C4-2B (cell line): ENCODE measurements at regions not wholly inside any gene's neighbourhood (a gene's known extent, or its start where the extent isn't known, plus 50 kb on each side); places are given as distances from the start of the nearest gene placed in this dataset.

Experiments
- H3K27ac ChIP-seq: fragments of 450-650 bp; 2 replicates; pipeline ENCODE4 v1.5.1; 2017
- ZFX ChIP-seq: fragments of 450-650 bp; IDR thresholded peaks from 2 replicates; pipeline ENCODE4 v1.6.1; 2017
- TF ChIP-seq, protein P1 (sequence below): fragments of 450-650 bp; conservative IDR thresholded peaks from 2 replicates; pipeline ENCODE4 v1.5.1; 2017; ENCODE audit warnings: mild to moderate bottlenecking

DNA sequence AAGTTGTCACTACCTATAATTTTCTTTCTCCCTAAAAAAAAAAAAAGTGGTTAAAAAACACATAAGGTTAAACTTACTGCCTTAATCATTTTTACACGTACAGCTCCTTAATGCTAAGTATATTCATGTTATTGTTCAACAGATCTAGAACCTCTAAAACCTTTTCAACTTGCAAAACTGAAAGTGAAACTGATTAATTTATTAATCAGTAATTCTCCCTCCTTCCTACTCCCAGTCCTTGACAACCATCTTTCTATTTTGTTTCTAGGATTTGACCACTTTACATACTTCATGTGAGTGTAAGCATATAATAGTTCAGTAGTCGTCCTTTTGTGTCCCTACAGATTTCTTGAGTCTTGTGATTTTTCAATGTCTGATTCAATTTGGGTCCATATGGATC, 251.4 kb upstream of the KIF2B start:
- no peak for TF ChIP-seq ZFX
- TF ChIP-seq, protein P1, sequence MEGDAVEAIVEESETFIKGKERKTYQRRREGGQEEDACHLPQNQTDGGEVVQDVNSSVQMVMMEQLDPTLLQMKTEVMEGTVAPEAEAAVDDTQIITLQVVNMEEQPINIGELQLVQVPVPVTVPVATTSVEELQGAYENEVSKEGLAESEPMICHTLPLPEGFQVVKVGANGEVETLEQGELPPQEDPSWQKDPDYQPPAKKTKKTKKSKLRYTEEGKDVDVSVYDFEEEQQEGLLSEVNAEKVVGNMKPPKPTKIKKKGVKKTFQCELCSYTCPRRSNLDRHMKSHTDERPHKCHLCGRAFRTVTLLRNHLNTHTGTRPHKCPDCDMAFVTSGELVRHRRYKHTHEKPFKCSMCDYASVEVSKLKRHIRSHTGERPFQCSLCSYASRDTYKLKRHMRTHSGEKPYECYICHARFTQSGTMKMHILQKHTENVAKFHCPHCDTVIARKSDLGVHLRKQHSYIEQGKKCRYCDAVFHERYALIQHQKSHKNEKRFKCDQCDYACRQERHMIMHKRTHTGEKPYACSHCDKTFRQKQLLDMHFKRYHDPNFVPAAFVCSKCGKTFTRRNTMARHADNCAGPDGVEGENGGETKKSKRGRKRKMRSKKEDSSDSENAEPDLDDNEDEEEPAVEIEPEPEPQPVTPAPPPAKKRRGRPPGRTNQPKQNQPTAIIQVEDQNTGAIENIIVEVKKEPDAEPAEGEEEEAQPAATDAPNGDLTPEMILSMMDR: no peak
- H3K27ac ChIP-seq: no peak overlapping the region

DNA sequence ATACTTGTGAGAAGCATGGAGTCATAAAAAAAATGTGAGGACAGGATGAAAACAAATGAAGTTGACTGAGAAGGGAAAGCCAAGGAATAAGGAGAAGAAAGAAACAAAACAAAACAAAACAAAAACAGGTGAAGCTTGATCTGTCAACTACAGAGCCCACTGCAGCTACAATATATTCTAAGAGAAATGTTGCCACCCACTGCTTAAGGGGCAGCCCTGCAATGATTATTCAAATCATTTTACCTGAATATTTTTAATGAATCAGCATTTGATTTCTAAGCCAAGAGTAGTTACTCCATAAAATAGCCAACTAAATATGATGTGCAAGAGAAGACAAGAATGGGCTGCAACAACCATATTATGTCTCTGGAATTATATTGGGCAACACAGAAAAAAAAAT, 252.0 kb upstream of the KIF2B start:
- H3K27ac ChIP-seq: no peak overlapping the region
- TF ChIP-seq, protein P1: no peak
- no peak for TF ChIP-seq ZFX

DNA sequence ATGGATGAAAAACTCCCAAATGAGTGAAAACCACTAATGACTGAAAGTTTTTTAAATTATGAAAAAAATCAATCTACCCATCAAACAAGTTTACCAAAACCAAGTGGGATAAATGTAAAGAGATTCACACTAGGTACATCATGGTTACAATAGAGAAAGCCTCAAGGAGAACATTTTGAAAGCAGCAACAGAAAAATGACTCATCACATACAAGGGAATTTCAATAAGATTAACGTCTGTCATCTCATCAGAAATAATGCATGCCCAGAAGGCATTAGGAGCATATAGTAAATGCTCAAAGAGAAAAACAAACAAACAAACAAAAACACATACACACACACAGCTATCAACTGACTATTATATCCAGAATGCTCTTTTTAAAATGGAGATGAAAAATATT, 261.8 kb upstream of the KIF2B start:
- TF ChIP-seq, protein P1: no peak
- no peak overlapping the region for H3K27ac ChIP-seq

DNA sequence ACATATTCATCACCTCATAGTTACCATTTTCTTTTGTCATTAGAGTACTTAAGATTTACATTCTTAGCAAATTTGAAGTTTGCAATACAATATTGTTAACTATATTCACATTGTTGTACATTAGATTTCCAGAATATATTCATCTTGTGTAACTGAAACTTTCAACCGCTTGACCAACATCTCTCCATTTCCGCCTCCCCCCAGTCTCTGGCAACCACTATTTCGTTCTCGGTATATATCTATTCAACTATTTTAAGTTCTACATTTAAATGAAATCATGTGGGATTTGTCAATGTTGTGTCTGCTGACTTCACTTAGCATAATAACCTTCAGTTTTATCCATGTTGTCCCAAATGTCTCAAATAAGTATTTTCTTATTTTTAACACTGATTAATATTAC, 274.5 kb upstream of the KIF2B start:
- TF ChIP-seq, protein P1: no peak
- no peak for TF ChIP-seq ZFX

DNA sequence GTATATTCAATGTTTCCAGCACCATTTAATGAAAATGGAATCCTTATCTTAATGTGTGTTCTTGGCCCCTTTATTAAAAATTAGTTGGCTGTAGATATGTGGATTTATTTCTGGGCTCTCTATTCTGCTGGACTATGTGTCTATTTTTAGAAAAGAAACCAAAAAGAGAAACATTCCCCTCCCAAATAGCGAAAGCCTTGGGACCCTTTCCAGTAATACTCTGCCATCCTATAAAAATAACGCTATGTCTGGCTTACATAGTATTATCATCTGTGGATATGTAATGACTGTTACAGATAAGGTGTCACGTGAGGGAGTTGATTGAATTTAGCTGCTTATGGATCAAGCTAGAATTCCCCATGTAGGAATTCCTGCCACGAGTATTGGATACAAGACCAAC, 279.3 kb upstream of the KIF2B start:
- H3K27ac ChIP-seq: no peak overlapping the region
- no peak for TF ChIP-seq ZFX
- TF ChIP-seq, protein P1: no peak

More for the DNA sequence above, 274.5 kb upstream of the KIF2B start:
- H3K27ac ChIP-seq: no peak overlapping the region

DNA sequence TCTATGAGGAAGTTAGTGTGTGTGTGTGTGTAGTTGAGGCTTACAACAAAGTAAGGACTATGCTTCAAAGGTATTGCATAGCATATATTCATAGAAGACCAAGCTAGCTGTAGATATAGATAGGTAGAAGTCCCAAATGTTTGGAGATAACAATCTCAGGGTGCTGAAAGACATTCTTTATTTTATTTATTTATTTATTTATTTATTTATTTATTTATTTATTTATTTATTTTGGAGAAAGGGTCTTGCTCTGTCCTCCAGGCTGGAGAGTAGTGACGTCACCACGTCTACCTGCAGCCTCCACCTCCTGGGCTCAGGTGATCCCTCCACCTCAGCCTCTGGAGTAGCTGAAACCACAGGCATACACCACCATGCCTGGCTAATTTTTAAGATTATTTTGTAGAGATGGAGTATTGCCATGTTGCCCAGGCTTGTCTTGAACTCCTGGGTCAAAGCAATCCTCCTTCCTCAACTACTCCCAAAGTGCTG, 284.6 kb upstream of the KIF2B start:
- no peak for TF ChIP-seq ZFX
- TF ChIP-seq, protein P1: no peak
- no peak overlapping the region for H3K27ac ChIP-seq

DNA sequence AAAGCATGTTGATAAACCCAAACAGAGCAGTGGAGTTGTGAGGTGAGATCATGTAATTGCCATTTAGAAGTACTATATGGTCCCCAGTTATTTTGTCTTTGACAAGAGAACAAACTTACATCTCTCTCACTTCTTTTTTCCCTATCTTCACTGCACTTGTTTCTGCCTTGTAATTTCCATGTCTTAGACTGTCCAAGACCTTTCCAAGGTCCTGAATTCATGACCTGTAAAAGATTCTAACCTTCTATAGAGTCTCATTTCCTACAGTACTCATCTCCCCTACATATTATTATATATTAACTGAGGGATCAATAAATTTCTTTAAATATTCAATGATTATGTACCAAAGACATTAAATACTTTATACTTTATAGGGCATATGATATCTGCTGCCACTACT, 295.3 kb upstream of the KIF2B start:
- H3K27ac ChIP-seq: no peak overlapping the region
- TF ChIP-seq, protein P1: no peak
- TF ChIP-seq ZFX: no peak
